WTC11 (cell line): ENCODE measurements at regions not wholly inside any gene's neighbourhood (a gene's known extent, or its start where the extent isn't known, plus 50 kb on each side); places are given as distances from the start of the nearest gene placed in this dataset.

Experiments used
- ATAC-seq: fragments of 200-7000 bp; cut with Tn5 transposase; 2 replicates; pipeline ENCODE4 v1.10.0; 2021; ENCODE audit warnings: mild to moderate bottlenecking, moderate library complexity
- CTCF ChIA-PET: fragments of 300-600 bp; sonication (Branson Sonifier 250); formaldehyde crosslinking; loops from one replicate; lab custom pipeline; 2021; ENCODE audit warnings: antibody characterized with exemption; lab: Charles Lee
- POLR2A ChIA-PET: fragments of 350-600 bp; sonication (Branson Sonifier 250); formaldehyde crosslinking; loops from one replicate; lab custom pipeline; 2021; ENCODE audit warnings: antibody characterized with exemption; lab: Charles Lee
- DNase-seq: peaks from one replicate; pipeline ENCODE4 v3.0.0; 2021; ENCODE audit warnings: low spot score
- H3K27ac Mint-ChIP-seq: 2 replicates; pipeline ENCODE4 v1.8.0; 2021; ENCODE audit warnings: mixed read lengths
- H3K27me3 Mint-ChIP-seq: 2 replicates; pipeline ENCODE4 v1.8.0; 2021; ENCODE audit warnings: low read depth, mild to moderate bottlenecking, moderate library complexity, mixed read lengths
- H3K36me3 Mint-ChIP-seq: 2 replicates; pipeline ENCODE4 v1.8.0; 2021; ENCODE audit warnings: mixed read lengths
- H3K4me1 Mint-ChIP-seq: 2 replicates; pipeline ENCODE4 v1.8.0; 2022; ENCODE audit warnings: mixed read lengths
- H3K4me3 Mint-ChIP-seq: 2 replicates; pipeline ENCODE4 v1.8.0; 2021; ENCODE audit warnings: mild to moderate bottlenecking, moderate library complexity, mixed read lengths
- H3K9me3 Mint-ChIP-seq: 2 replicates; pipeline ENCODE4 v1.8.0; 2021; ENCODE audit warnings: mixed read lengths
- ARID4B ChIP-seq: sonication (generic); formaldehyde crosslinking; IDR thresholded peaks from 2 replicates; pipeline ENCODE4 v1.8.0; 2023; ENCODE audit warnings: missing genetic modification reagents, mild to moderate bottlenecking, borderline replicate concordance
- E2F5 ChIP-seq: sonication (generic); formaldehyde crosslinking; IDR thresholded peaks from 2 replicates; pipeline ENCODE4 v1.8.1; 2022; ENCODE audit warnings: mild to moderate bottlenecking, moderate library complexity, missing genetic modification reagents
- GRHL2 ChIP-seq: fragments of 250-450 bp; sonication (Bioruptor Pico); IDR thresholded peaks from 2 replicates; pipeline ENCODE4 v1.8.0; 2022; ENCODE audit warnings: mild to moderate bottlenecking, moderate library complexity; ENCODE audit not compliant: insufficient replicate concordance, severe bottlenecking
- HMGA2 ChIP-seq: fragments of 250-450 bp; sonication (Bioruptor Pico); IDR thresholded peaks from 2 replicates; pipeline ENCODE4 v1.4.0; 2021; ENCODE audit warnings: mild to moderate bottlenecking, moderate library complexity
- MYBL2 ChIP-seq: sonication (generic); formaldehyde crosslinking; IDR thresholded peaks from 2 replicates; pipeline ENCODE4 v1.8.1; 2023; ENCODE audit warnings: mild to moderate bottlenecking, moderate library complexity, missing genetic modification reagents
- NFATC4 ChIP-seq: fragments of 250-450 bp; sonication (Bioruptor Pico); IDR thresholded peaks from 2 replicates; pipeline ENCODE4 v1.9.0; 2021; ENCODE audit warnings: mild to moderate bottlenecking
- NR2C2 ChIP-seq: sonication (generic); formaldehyde crosslinking; IDR thresholded peaks from 2 replicates; pipeline ENCODE4 v1.8.0; 2022; ENCODE audit warnings: mild to moderate bottlenecking, missing genetic modification reagents
- TCF7 ChIP-seq: sonication (generic); formaldehyde crosslinking; IDR thresholded peaks from 2 replicates; pipeline ENCODE4 v1.8.0; 2022; ENCODE audit warnings: mild to moderate bottlenecking, low read depth, missing genetic modification reagents, moderate library complexity
- TEAD1 ChIP-seq: sonication (generic); formaldehyde crosslinking; IDR thresholded peaks from 2 replicates; pipeline ENCODE4 v1.8.0; 2022; ENCODE audit warnings: mild to moderate bottlenecking, missing genetic modification reagents
- USF2 ChIP-seq: sonication (generic); formaldehyde crosslinking; IDR thresholded peaks from 2 replicates; pipeline ENCODE4 v1.8.1; 2023; ENCODE audit warnings: mild to moderate bottlenecking, missing genetic modification reagents, moderate library complexity
- ZNF219 ChIP-seq: sonication (generic); formaldehyde crosslinking; IDR thresholded peaks from 2 replicates; pipeline ENCODE4 v1.8.0; 2023; ENCODE audit warnings: missing genetic modification reagents, mild to moderate bottlenecking, borderline replicate concordance
- ZNF317 ChIP-seq: sonication (generic); formaldehyde crosslinking; IDR thresholded peaks from 2 replicates; pipeline ENCODE4 v1.8.1; 2023; ENCODE audit warnings: low read depth, mild to moderate bottlenecking, moderate library complexity, missing genetic modification reagents, borderline replicate concordance
- ZNF425 ChIP-seq: fragments of 250-450 bp; sonication (Bioruptor Pico); conservative IDR thresholded peaks from 2 replicates; pipeline ENCODE4 v1.9.0; 2021; ENCODE audit warnings: mild to moderate bottlenecking
- ZNF512 ChIP-seq: sonication (generic); formaldehyde crosslinking; IDR thresholded peaks from 2 replicates; pipeline ENCODE4 v1.8.1; 2022; ENCODE audit warnings: missing genetic modification reagents, borderline replicate concordance
- ZNF671 ChIP-seq: fragments of 250-450 bp; sonication (Bioruptor Pico); IDR thresholded peaks from 2 replicates; pipeline ENCODE4 v1.8.0; 2021; ENCODE audit warnings: mild to moderate bottlenecking
- ZSCAN18 ChIP-seq: fragments of 250-450 bp; sonication (Bioruptor Pico); IDR thresholded peaks from 2 replicates; pipeline ENCODE4 v2.1.2; 2022; ENCODE audit warnings: mild to moderate bottlenecking, moderate library complexity

GRCh38 chr7:94748376-94748775 is 92.4 kb upstream of the SGCE start:
- CTCF ChIA-PET, result interaction anchor here (0.7 kb wide), 1 partner anchor 1327 kb away, joined by 3 read pairs; no protein-coding TSS in a partner anchor
- ATAC-seq, result no peak
- H3K36me3 Mint-ChIP-seq, result peaks cover 9% of the 10 kb centered on the region; the same call in 1 of the 2 replicates
- no peak overlapping the region for H3K4me3 Mint-ChIP-seq
- H3K9me3 Mint-ChIP-seq, result peaks cover 20% of the 10 kb centered on the region
- H3K27me3 Mint-ChIP-seq, result no peaks in the 10 kb centered on the region
- TF ChIP-seq NFATC4 (no peak), E2F5 (no peak), HMGA2 (no peak), GRHL2 (CRISPR knock-in tag) (no peak), ZSCAN18 (no peak), NR2C2 (CRISPR knock-in tag) (no peak), ZNF219 (CRISPR knock-in tag) (no peak), MYBL2 (no peak), ZNF317 (CRISPR knock-in tag) (no peak), TEAD1 (CRISPR knock-in tag) (no peak), TCF7 (CRISPR knock-in tag) (no peak), USF2 (CRISPR knock-in tag) (no peak), ZNF671 (CRISPR knock-in tag) (no peak), ZNF425 (CRISPR knock-in tag) (no peak)
- TF ChIP-seq, all 79 proteins: peak for 0
- DNase-seq, result no peak
- POLR2A ChIA-PET, result interaction anchor here (0.7 kb wide), 1 partner anchor 57 kb away, joined by 5 read pairs; no protein-coding TSS in a partner anchor
- Mint-ChIP-seq H3K4me1 (no peaks in the 10 kb centered on the region), H3K27ac (no peak overlapping the region)

- ChIA-PET CTCF (no interaction called here), POLR2A (no interaction called here)
- ATAC-seq, result no peak
- no peak for TF ChIP-seq NR2C2 (CRISPR knock-in tag)
- TF ChIP-seq ZNF512 (CRISPR knock-in tag), result no peak
- TF ChIP-seq ARID4B (CRISPR knock-in tag), result no peak
- DNase-seq, result no peak
- Mint-ChIP-seq H3K27ac (no peak overlapping the region), H3K4me3 (no peak overlapping the region), H3K27me3 (peaks cover 3% of the 10 kb centered on the region; the same call in 1 of the 2 replicates), H3K9me3 (peaks cover 9% of the 10 kb centered on the region), H3K36me3 (peaks cover 5% of the 10 kb centered on the region; the same call in 1 of the 2 replicates), H3K4me1 (no peaks in the 10 kb centered on the region)
Measured at GRCh38 chr7:94760446-94761100, 104.6 kb upstream of the SGCE start.
